Omental fat pad (tissue), 3 donors: ENCODE measurements at regions not wholly inside any gene's neighbourhood (a gene's known extent, or its start where the extent isn't known, plus 50 kb on each side); places are given as distances from the start of the nearest gene placed in this dataset.
"Not testable (repeated sequence)": the region's sequence is repeated elsewhere in the genome, so short reads cannot be mapped to it uniquely, and the experiment has no call there.

Source experiments
- ATAC-seq: fragments of 150-250 bp; one replicate; pipeline ENCODE4 v1.9.1; 2016; ENCODE audit warnings: mild to moderate bottlenecking, moderate library complexity; ENCODE audit not compliant: low FRiP score
- DNase-seq: peaks from one replicate; pipeline ENCODE4 v3.0.0-alpha.2; 2019; ENCODE audit warnings: low spot score
- TF ChIP-seq, protein P1 (sequence below), 3 donors: fragments of 450-650 bp; IDR thresholded peaks; one replicate each; pipeline ENCODE4 v1.5.1; 2016 to 2017; ENCODE audit warnings: antibody characterized with exemption in 3 of 3, mild to moderate bottlenecking in 3 of 3, moderate library complexity in 2 of 3

- peak; percentile 69 for ATAC-seq
- TF ChIP-seq, protein P1, sequence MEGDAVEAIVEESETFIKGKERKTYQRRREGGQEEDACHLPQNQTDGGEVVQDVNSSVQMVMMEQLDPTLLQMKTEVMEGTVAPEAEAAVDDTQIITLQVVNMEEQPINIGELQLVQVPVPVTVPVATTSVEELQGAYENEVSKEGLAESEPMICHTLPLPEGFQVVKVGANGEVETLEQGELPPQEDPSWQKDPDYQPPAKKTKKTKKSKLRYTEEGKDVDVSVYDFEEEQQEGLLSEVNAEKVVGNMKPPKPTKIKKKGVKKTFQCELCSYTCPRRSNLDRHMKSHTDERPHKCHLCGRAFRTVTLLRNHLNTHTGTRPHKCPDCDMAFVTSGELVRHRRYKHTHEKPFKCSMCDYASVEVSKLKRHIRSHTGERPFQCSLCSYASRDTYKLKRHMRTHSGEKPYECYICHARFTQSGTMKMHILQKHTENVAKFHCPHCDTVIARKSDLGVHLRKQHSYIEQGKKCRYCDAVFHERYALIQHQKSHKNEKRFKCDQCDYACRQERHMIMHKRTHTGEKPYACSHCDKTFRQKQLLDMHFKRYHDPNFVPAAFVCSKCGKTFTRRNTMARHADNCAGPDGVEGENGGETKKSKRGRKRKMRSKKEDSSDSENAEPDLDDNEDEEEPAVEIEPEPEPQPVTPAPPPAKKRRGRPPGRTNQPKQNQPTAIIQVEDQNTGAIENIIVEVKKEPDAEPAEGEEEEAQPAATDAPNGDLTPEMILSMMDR (IDR thresholded peaks at IDR 0.05): no peak
Measured at GRCh38 chr6:27814665-27815424, 97.4 kb downstream of the OR2B2 start.

DNA sequence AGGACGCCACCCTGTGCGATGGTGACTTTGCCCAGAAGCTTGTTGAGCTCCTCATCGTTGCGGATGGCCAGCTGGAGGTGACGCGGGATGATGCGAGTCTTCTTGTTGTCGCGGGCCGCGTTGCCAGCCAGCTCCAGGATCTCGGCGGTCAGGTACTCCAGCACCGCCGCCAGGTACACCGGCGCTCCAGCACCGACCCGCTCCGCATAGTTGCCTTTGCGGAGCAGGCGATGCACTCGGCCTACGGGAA, 97.9 kb downstream of the OR2B2 start:
- ATAC-seq: peak; percentile 19
- DNase-seq: not testable (repeated sequence)

More at GRCh38 chr6:27814665-27815424, 97.4 kb downstream of the OR2B2 start:
- DNase-seq: no peak

GRCh38 chr6:27812805-27813492, 99.2 kb downstream of the OR2B2 start:
- TF ChIP-seq, protein P1 (IDR thresholded peaks at IDR 0.05): no peak
- no peak for DNase-seq
- ATAC-seq: no peak

GRCh38 chr6:27812078-27812804, 100.0 kb downstream of the OR2B2 start:
- TF ChIP-seq, protein P1 (IDR thresholded peaks at IDR 0.05): no peak

GRCh38 chr6:27811451-27811772, 100.8 kb downstream of the OR2B2 start:
- TF ChIP-seq, protein P1 (IDR thresholded peaks at IDR 0.05): no peak
- DNase-seq: no peak
- ATAC-seq: no peak

More at GRCh38 chr6:27812078-27812804, 100.0 kb downstream of the OR2B2 start:
- no peak for ATAC-seq
- no peak for DNase-seq

DNA sequence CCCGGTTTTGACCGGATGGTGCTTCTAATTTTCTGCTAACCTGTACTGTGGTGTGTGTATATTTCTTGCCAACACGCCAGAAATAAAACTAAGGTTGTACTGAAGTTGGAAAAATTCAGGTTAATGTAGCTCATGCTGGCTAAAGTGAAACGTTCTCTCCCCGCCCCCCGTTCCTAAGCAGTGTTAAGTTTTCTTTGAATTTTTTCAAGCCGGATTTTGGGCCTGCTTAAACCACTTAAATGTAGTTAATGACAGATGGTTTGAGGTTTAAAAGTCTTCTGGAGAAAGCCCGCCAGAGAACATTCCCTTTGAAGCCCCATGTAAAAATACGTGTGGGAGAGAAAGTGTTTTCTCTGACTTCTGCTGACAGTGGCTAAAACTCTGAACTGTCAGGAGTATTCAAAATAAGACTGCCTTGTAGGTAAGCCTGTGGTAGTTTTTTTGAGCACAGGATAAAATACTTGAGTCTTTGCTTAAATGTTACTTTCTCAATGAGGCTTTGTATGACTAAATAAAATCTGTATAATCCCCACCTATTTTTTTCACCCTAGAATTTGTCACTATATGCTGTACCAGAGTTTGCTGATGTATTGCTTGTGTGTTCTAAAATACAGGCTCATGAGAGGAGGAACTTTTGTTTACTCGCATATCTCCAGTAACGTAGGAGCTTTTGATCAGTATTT, 101.3 kb downstream of the OR2B2 start:
- ATAC-seq (no peak), DNase-seq (no peak)
- TF ChIP-seq, protein P1 (IDR thresholded peaks at IDR 0.05): no peak
